ENCODE measurements at regions not wholly inside any gene's neighbourhood (a gene's known extent, or its start where the extent isn't known, plus 50 kb on each side); places are given as distances from the start of the nearest gene placed in this dataset.

- H3K4me3 ChIP-seq (ENCODE audit: low read length): no peak overlapping the region
- H3K27ac ChIP-seq (ENCODE audit: low read depth, low read length): no peak overlapping the region
- TF ChIP-seq CTCF (IDR thresholded peaks at IDR 0.05; ENCODE audit: low read depth, low read length, poor library complexity, severe bottlenecking): no peak
- no peak for TF ChIP-seq EZH2phosphoT487 (IDR thresholded peaks at IDR 0.05; ENCODE audit: borderline replicate concordance, low read length)
Observed at GRCh38 chr15:46442901-46443590, 808.2 kb downstream of the SQOR start.

GRCh38 chr15:46450112-46450809 is 815.4 kb downstream of the SQOR start:
- Histone ChIP-seq H3F3A (ENCODE audit: control insufficient read depth, insufficient read depth) (no peaks in the 10 kb centered on the region), H3K27ac (ENCODE audit: low read depth, low read length) (no peak overlapping the region)

More at GRCh38 chr15:46442901-46443590, 808.2 kb downstream of the SQOR start:
- no peak overlapping the region for H3K4me2 ChIP-seq (ENCODE audit: low read length)
- no peaks in the 10 kb centered on the region for H3K79me2 ChIP-seq (ENCODE audit: control insufficient read depth, low read length)
- no peaks in the 10 kb centered on the region for H3K4me1 ChIP-seq (ENCODE audit: control insufficient read depth, low read length)
- no peaks in the 10 kb centered on the region for H3K9me2 ChIP-seq (replicated peaks; ENCODE audit: control insufficient read depth, low read length)
- H3K9me3 ChIP-seq (ENCODE audit: control insufficient read depth, insufficient read depth, low read length): no peaks in the 10 kb centered on the region
- no peaks in the 10 kb centered on the region for H3F3A ChIP-seq (ENCODE audit: control insufficient read depth, insufficient read depth)
- no peaks in the 10 kb centered on the region for H3K36me3 ChIP-seq (ENCODE audit: control insufficient read depth, low read length)
- no peaks in the 10 kb centered on the region for H4K20me1 ChIP-seq (ENCODE audit: control insufficient read depth, insufficient read depth, low read depth, low read length)
- H3K27me3 ChIP-seq (ENCODE audit: control insufficient read depth, low read length): no peaks in the 10 kb centered on the region

GRCh38 chr15:46450810-46451182 is 816.0 kb downstream of the SQOR start:
- Histone ChIP-seq H3K36me3 (ENCODE audit: control insufficient read depth, low read length) (no peaks in the 10 kb centered on the region), H4K20me1 (ENCODE audit: control insufficient read depth, insufficient read depth, low read depth, low read length) (no peaks in the 10 kb centered on the region), H3K79me2 (ENCODE audit: control insufficient read depth, low read length) (no peaks in the 10 kb centered on the region), H3K4me2 (ENCODE audit: low read length) (no peak overlapping the region), H3F3A (ENCODE audit: control insufficient read depth, insufficient read depth) (no peaks in the 10 kb centered on the region), H3K9me2 (replicated peaks; ENCODE audit: control insufficient read depth, low read length) (no peaks in the 10 kb centered on the region), H3K9me3 (ENCODE audit: control insufficient read depth, insufficient read depth, low read length) (no peaks in the 10 kb centered on the region), H3K4me1 (ENCODE audit: control insufficient read depth, low read length) (no peaks in the 10 kb centered on the region), H3K27ac (ENCODE audit: low read depth, low read length) (no peak overlapping the region), H3K27me3 (ENCODE audit: control insufficient read depth, low read length) (no peaks in the 10 kb centered on the region), H3K4me3 (ENCODE audit: low read length) (no peak overlapping the region)
- TF ChIP-seq CTCF (IDR thresholded peaks at IDR 0.05; ENCODE audit: low read depth, low read length, poor library complexity, severe bottlenecking): no peak
- no peak for TF ChIP-seq EZH2phosphoT487 (IDR thresholded peaks at IDR 0.05; ENCODE audit: borderline replicate concordance, low read length)

More at GRCh38 chr15:46450112-46450809, 815.4 kb downstream of the SQOR start:
- Histone ChIP-seq H3K4me3 (ENCODE audit: low read length) (no peak overlapping the region), H3K79me2 (ENCODE audit: control insufficient read depth, low read length) (no peaks in the 10 kb centered on the region), H3K27me3 (ENCODE audit: control insufficient read depth, low read length) (no peaks in the 10 kb centered on the region), H3K36me3 (ENCODE audit: control insufficient read depth, low read length) (no peaks in the 10 kb centered on the region), H3K9me2 (replicated peaks; ENCODE audit: control insufficient read depth, low read length) (no peaks in the 10 kb centered on the region), H3K9me3 (ENCODE audit: control insufficient read depth, insufficient read depth, low read length) (no peaks in the 10 kb centered on the region), H4K20me1 (ENCODE audit: control insufficient read depth, insufficient read depth, low read depth, low read length) (no peaks in the 10 kb centered on the region), H3K4me2 (ENCODE audit: low read length) (no peak overlapping the region), H3K4me1 (ENCODE audit: control insufficient read depth, low read length) (no peaks in the 10 kb centered on the region)
- TF ChIP-seq CTCF (IDR thresholded peaks at IDR 0.05; ENCODE audit: low read depth, low read length, poor library complexity, severe bottlenecking) (no peak), EZH2phosphoT487 (IDR thresholded peaks at IDR 0.05; ENCODE audit: borderline replicate concordance, low read length) (no peak)
